ENCODE measurements at regions not wholly inside any gene's neighbourhood (a gene's known extent, or its start where the extent isn't known, plus 50 kb on each side); places are given as distances from the start of the nearest gene placed in this dataset.

GRCh38 chr14:45406942-45407341 lies 153.9 kb upstream of the MIS18BP1 start:
- Histone ChIP-seq H3K9me3 (ENCODE audit: control insufficient read depth in 4 of 4, low read length in 3 of 4) (no peaks in the 10 kb centered on the region), H3K36me3 (ENCODE audit: control insufficient read depth in 4 of 4, insufficient read depth in 3 of 4, low read depth in 1 of 4, low read length in 3 of 4) (no peaks in the 10 kb centered on the region), H3K27me3 (ENCODE audit: control insufficient read depth in 4 of 4, insufficient read depth in 4 of 4, low read length in 3 of 4) (no peaks in the 10 kb centered on the region), H3K4me1 (ENCODE audit: control insufficient read depth in 4 of 4, insufficient read depth in 4 of 4, low read length in 3 of 4) (no peaks in the 10 kb centered on the region), H3K9ac (ENCODE audit: low read depth in 1 of 2, low read length in 2 of 2) (no peak overlapping the region), H3K27ac (ENCODE audit: low read depth in 1 of 2, low read length in 2 of 2) (no peak overlapping the region), H3K4me3 (ENCODE audit: low read depth in 1 of 3, low read length in 3 of 3) (no peak overlapping the region)
- DNase-seq (ENCODE audit: low spot score), result no peak
- WGBS, result 70% methylated on average over 2 of the region's 2 CpGs
- TF ChIP-seq ATF3 (IDR thresholded peaks at IDR 0.05) (no peak), NR2F2 (IDR thresholded peaks at IDR 0.05) (no peak), MAX (IDR thresholded peaks at IDR 0.05) (no peak), FOXA1 (IDR thresholded peaks at IDR 0.05) (no peak), JUND (IDR thresholded peaks at IDR 0.05) (no peak), RAD21 (IDR thresholded peaks at IDR 0.05) (no peak), REST (IDR thresholded peaks at IDR 0.05) (no peak), TAF1 (conservative IDR thresholded peaks at IDR 0.05) (no peak), YY1 (IDR thresholded peaks at IDR 0.05) (no peak)

GRCh38 chr14:45400950-45401640 lies 148.1 kb upstream of the MIS18BP1 start:
- DNase-seq (ENCODE audit: low spot score), result no peak
- no peak overlapping the region for H3K27ac ChIP-seq (ENCODE audit: low read depth in 1 of 2, low read length in 2 of 2)
- no peaks in the 10 kb centered on the region for H3K27me3 ChIP-seq (ENCODE audit: control insufficient read depth in 4 of 4, insufficient read depth in 4 of 4, low read length in 3 of 4)
- no peaks in the 10 kb centered on the region for H3K36me3 ChIP-seq (ENCODE audit: control insufficient read depth in 4 of 4, insufficient read depth in 3 of 4, low read depth in 1 of 4, low read length in 3 of 4)
- no peak overlapping the region for H3K9ac ChIP-seq (ENCODE audit: low read depth in 1 of 2, low read length in 2 of 2)
- H3K4me3 ChIP-seq (ENCODE audit: low read depth in 1 of 3, low read length in 3 of 3), result no peak overlapping the region
- TF ChIP-seq EGR1 (IDR thresholded peaks at IDR 0.05; ENCODE audit: low read depth in 2 of 2), result no peak
- no peak for TF ChIP-seq TAF1 (conservative IDR thresholded peaks at IDR 0.05)
- TF ChIP-seq REST (IDR thresholded peaks at IDR 0.05), result no peak
- TF ChIP-seq FOXA2 (IDR thresholded peaks at IDR 0.05), result no peak
- WGBS, result 43% methylated on average over 4 of the region's 4 CpGs
- H3K9me3 ChIP-seq (ENCODE audit: control insufficient read depth in 4 of 4, low read length in 3 of 4), result no peaks in the 10 kb centered on the region
- no peaks in the 10 kb centered on the region for H3K4me1 ChIP-seq (ENCODE audit: control insufficient read depth in 4 of 4, insufficient read depth in 4 of 4, low read length in 3 of 4)

All from liver (tissue), 7 donors.